ENCODE measurements at regions not wholly inside any gene's neighbourhood (a gene's known extent, or its start where the extent isn't known, plus 50 kb on each side); places are given as distances from the start of the nearest gene placed in this dataset.

GRCh38 chr1:219771080-219771479, 157.3 kb downstream of the SLC30A10 start:
- DNase-seq, result no peak

- no peak for DNase-seq
These were observed 150.4 kb upstream of the ZC3H11B start for GRCh38 chr1:219763321-219763720.

DNA sequence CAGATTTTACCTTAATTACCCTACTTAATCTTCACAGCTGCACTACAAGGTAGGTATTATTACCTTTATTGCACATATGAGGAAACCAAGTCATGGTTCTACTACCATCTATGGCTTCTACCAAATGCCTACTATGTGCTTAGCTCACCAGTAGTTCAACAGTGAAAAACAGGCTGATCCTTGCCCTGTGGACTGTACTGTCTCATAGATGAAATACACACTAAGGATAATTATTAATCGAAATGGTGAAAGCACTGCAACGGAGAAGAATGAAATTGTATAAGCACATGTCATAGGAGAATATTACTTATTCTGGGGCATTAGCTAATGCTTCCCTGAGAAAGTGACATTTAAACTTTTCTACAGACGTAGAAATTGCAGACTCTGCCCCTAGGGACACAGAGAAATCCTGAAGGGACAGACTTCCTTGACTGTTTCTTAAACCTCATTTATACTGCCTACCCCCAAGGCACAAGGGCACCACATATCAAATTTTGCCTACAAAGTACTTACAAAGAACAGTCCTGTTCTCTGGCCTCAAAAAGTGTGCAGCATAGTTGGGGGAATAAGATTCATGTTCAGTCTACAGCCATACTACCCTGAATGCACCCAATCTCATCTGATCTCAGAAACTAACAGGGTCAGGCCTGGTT, 148.4 kb upstream of the ZC3H11B start:
- DNase-seq, result no peak

DNA sequence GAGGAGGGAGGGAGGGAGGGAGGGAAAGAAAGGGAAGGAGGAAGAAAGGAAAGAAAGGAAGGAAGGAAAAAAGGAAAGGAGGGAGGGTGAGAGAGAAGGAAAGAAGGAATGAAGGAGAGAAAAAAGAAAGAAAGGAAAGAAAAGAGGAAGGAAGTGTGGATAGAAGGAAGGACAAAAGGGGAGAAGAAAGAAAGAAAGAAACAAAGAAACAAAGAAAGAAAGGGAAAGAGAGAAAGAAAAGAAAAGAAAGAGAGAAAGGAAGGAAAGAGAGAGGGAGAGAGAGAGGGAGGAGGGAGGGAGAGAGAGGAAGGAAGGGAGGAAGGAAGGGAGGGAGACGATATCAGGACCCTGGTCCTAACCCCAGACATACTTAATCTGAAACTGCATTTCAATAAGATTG, 146.2 kb upstream of the ZC3H11B start:
- DNase-seq, result no peak

- no peak for DNase-seq
These were observed 145.0 kb upstream of the ZC3H11B start for GRCh38 chr1:219757890-219758289.

- no peak for DNase-seq
These were observed 142.3 kb upstream of the ZC3H11B start for GRCh38 chr1:219755234-219755633.

DNA sequence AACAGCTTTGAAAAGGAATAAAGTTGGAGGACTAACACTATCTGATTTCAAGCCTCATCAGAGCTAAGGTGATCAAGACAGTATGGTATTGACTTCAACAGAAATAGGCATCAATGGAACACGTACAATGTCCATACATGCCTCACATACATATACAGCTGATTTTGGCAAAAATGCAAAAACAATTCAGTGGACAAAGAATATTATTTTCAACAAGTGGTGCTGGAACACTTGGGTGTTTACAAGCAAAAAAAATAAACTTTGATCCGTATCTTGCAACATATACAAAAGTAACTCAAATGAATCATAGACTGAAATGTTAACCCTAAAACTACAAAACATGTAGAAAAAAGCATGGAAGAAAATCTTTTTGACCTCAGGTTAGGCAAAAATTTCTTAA, 141.9 kb upstream of the ZC3H11B start:
- DNase-seq, result no peak

- DNase-seq, result no peak
These were observed 141.0 kb upstream of the ZC3H11B start for GRCh38 chr1:219753914-219754313.

DNA sequence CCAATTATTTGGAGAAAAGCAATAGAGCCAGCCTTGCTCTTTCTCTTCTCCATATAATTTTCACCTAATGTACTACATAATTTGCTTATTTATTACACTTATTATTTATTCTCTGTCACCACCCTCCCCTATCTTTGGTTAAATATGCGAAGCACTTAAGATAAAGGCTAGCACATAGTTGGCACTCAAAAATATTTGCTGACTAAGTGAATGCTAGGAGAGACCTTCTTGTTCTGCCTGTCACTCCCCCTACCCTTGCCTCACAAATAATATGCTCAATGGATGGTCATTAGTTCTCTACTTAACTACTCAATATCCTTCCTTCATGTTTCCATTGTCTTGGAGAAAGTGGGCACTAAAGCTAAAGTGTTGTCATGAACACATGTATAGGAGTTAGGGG, 139.7 kb upstream of the ZC3H11B start:
- no peak for DNase-seq

DNA sequence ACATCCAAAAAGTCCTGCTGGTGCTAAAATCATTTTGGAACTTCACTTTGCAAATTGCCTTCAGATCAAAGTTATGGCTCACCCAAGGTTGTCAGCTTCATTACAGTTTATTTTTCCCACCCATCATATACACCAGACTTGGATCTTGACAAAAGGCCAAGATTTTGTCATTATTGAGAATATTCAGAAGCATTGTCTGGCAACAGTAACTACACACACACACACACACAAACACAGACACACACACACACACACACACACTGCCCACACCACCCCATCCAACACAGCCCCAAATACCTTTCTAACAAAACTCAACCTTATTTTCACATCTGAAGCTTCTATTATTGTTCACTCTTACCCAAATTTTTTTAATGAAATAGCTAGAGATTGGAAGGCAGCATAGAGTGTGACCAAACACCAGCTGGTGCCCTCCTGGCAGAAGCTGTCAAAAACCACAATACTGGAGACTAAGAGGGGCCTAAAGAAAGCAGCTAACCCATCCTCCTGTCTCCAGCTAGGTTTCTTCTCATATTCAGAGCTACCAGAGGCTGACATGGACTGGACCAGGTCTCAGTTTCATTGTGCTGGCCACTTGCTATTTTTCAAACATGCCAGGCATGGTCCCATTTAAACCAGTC, 139.1 kb upstream of the ZC3H11B start:
- no peak for DNase-seq

GRCh38 chr1:219749370-219749769, 136.5 kb upstream of the ZC3H11B start:
- DNase-seq, result no peak

DNA sequence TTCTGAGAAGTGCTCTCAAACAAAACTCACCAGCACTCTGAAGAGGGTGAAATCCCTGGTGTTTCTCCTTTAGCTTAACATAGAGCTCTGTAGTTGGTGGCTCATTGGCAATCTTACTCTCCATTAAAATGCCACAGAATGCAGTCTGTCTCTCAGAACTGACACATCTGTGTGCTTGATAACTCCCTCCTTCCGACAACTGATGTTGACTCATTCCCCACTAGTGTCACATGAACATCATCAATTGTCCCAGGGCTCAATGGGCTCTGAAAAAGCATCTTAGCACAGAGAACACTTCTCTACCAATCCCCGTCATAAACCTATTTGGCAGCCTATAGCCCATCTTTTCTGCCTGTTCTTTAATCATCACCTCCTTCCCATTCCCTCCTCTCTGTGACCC, 133.2 kb upstream of the ZC3H11B start:
- DNase-seq, result no peak

- DNase-seq, result no peak
These were observed 132.0 kb upstream of the ZC3H11B start for GRCh38 chr1:219744652-219745469.

- no peak for DNase-seq
These were observed 128.4 kb upstream of the ZC3H11B start for GRCh38 chr1:219741011-219741970.

GRCh38 chr1:219733511-219734174, 120.7 kb upstream of the ZC3H11B start:
- no peak for DNase-seq

- no peak for DNase-seq
These were observed 120.0 kb upstream of the ZC3H11B start for GRCh38 chr1:219732814-219733491.

- DNase-seq, result no peak
These were observed 118.9 kb upstream of the ZC3H11B start for GRCh38 chr1:219731771-219732170.

DNA sequence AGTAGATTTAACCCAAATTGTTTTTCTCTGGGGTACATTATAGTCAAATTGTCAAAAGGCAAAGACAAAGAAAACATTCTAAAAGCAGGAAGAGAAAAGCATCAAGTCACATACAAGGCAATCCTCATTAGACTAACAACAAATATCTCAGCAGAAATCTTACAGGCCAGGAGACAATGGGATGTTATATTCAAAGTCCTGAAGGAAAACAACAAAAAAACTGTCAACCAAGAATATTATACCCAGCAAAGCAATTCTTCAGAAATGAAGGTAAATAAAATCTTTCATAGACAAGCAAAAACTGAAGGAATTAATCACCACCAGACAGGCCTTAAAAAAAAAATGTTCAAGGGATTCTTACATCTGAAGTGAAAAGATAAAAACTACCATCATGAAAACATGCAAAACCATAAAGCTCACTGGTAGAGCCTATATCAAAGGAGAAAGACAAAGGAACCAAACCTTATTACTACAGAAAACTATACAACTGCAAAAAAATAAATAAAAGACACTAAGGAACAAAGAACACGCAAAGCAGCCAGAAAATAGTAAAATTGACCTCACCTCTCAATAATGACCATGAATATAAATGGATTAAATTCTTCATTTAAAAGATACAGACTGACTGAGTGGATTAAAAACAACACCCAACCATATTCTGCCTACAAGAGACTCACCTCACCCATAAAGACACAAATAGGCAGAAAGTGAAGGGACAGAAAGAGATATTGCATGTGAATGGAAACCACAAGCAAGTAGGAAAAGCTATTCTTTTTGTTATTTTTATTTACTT, 113.8 kb upstream of the ZC3H11B start:
- no peak for DNase-seq

DNA sequence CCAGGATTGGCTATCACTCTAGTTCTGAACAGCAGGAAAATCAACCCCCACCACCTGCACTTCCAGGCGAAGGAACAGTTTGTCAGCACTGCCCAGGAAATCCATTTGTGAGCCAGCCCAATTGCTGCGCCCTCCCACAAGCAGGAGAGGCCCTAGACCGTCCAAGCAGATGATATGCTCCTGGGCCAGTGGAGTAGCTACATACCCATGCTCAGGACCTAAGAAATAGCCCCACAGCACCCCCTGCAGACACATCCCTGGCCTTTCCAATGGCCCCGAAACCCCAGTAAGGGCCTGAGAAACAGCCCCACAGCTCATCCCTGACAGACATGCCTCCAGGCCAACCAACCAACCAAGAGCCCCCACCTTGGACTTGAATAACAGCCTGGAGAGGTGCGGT, 111.5 kb upstream of the ZC3H11B start:
- DNase-seq, result no peak

- no peak for DNase-seq
These were observed 104.6 kb upstream of the ZC3H11B start for GRCh38 chr1:219717536-219717935.

DNA sequence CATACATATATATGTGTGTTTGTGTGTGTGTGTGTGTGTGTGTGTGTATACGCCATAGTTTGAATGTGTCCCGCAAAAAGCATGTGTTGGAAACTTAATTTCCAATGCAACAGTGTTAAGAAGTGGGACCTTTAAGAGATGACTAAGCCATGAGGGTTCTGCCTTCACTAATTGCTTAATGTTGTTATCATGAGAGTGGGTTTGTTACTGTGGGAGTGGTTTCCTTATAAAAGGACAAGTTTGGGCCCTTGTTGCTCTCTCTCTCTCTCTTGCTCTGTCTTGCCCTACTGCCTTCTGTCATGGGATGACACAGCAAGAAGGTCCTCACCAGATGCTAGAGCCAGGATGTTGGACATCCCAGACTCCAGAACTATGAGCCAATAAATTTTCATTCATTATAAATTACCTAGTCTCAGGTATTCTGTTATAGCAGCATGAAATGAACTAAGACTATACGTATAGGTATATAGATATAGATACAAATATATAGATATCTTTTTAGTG, 103.8 kb upstream of the ZC3H11B start:
- DNase-seq, result no peak
